Mesenchymal stem cell (in vitro differentiated cells and primary cell): ENCODE measurements at regions not wholly inside any gene's neighbourhood (a gene's known extent, or its start where the extent isn't known, plus 50 kb on each side); places are given as distances from the start of the nearest gene placed in this dataset.
A peak's percentile ranks its signal among the peaks of the same experiment; 100 is the strongest.

Experiments used
- DNase-seq: peaks from one replicate; pipeline ENCODE4 v3.0.0-alpha.2; 2013
- H2AFZ ChIP-seq: one replicate; pipeline ENCODE4 v1.6.1; 2013; ENCODE audit warnings: low read depth, mild to moderate bottlenecking, control low read depth, inconsistent platforms, low read length, moderate library complexity
- H2AK5ac ChIP-seq: 2 replicates; pipeline ENCODE4 v1.6.1; 2013; ENCODE audit warnings: low read length, moderate library complexity, mild to moderate bottlenecking, inconsistent platforms; ENCODE audit not compliant: severe bottlenecking
- H2BK120ac ChIP-seq: one replicate; pipeline ENCODE4 v1.6.1; 2013; ENCODE audit warnings: low read depth, mild to moderate bottlenecking, inconsistent platforms, low read length, moderate library complexity
- H2BK12ac ChIP-seq, 2 experiments: one replicate each; pipeline ENCODE4 v1.6.1; 2013; ENCODE audit warnings: inconsistent platforms in 2 of 2, low read length in 2 of 2, mild to moderate bottlenecking in 2 of 2, moderate library complexity in 2 of 2, control low read depth in 1 of 2
- H2BK15ac ChIP-seq: one replicate; pipeline ENCODE4 v1.6.1; 2013; ENCODE audit warnings: mild to moderate bottlenecking, low read depth, inconsistent platforms; ENCODE audit not compliant: poor library complexity, severe bottlenecking
- H2BK5ac ChIP-seq: 2 replicates; pipeline ENCODE4 v1.6.1; 2013; ENCODE audit warnings: low read depth, mild to moderate bottlenecking, low read length, control low read depth, inconsistent platforms; ENCODE audit not compliant: poor library complexity, severe bottlenecking
- H3K14ac ChIP-seq, 2 experiments: one replicate each; pipeline ENCODE4 v1.6.1; 2013; ENCODE audit warnings: inconsistent platforms in 2 of 2, low read length in 2 of 2, control low read depth in 1 of 2, mild to moderate bottlenecking in 1 of 2, moderate library complexity in 1 of 2
- H3K18ac ChIP-seq, 2 experiments: one replicate each; pipeline ENCODE4 v1.6.1; 2013; ENCODE audit warnings: inconsistent platforms in 2 of 2, low read length in 2 of 2, control low read depth in 1 of 2, low read depth in 1 of 2, mild to moderate bottlenecking in 1 of 2
- H3K23ac ChIP-seq, 2 experiments: one replicate each; pipeline ENCODE4 v1.6.1; 2013; ENCODE audit warnings: inconsistent platforms in 2 of 2, low read length in 2 of 2, mild to moderate bottlenecking in 2 of 2, moderate library complexity in 2 of 2, control low read depth in 1 of 2
- H3K27ac ChIP-seq: 2 replicates; pipeline ENCODE4 v1.5.1; 2013; ENCODE audit warnings: mild to moderate bottlenecking, moderate library complexity, low read length, control low read depth, inconsistent platforms; ENCODE audit not compliant: poor library complexity, severe bottlenecking
- H3K27me3 ChIP-seq, 2 experiments: 2 replicates each; pipeline versions ENCODE4 v1.6.1 to v1.7.0; 2013; ENCODE audit warnings: low read length in 2 of 2, mild to moderate bottlenecking in 2 of 2, moderate library complexity in 2 of 2, control low read depth in 1 of 2, inconsistent platforms in 1 of 2; ENCODE audit not compliant: control insufficient read depth in 1 of 2, insufficient read depth in 1 of 2
- H3K36me3 ChIP-seq, 2 experiments: 2 replicates each; pipeline versions ENCODE4 v1.6.1 to v1.7.0; 2013; ENCODE audit warnings: low read length in 2 of 2, control low read depth in 1 of 2, inconsistent platforms in 1 of 2, low read depth in 1 of 2, mild to moderate bottlenecking in 1 of 2; ENCODE audit not compliant: insufficient read depth in 2 of 2, control insufficient read depth in 1 of 2
- H3K4ac ChIP-seq, 2 experiments: one replicate each; pipeline ENCODE4 v1.6.1; 2013; ENCODE audit warnings: inconsistent platforms in 2 of 2, low read length in 2 of 2, mild to moderate bottlenecking in 2 of 2, moderate library complexity in 2 of 2, control low read depth in 1 of 2, low read depth in 1 of 2
- H3K4me1 ChIP-seq: 2 replicates; pipeline ENCODE4 v1.6.1; 2013; ENCODE audit warnings: low read depth, low read length, control low read depth; ENCODE audit not compliant: control insufficient read depth, insufficient read depth
- H3K4me2 ChIP-seq: 2 replicates; pipeline ENCODE4 v1.6.1; 2013; ENCODE audit warnings: low read length, mild to moderate bottlenecking, inconsistent platforms; ENCODE audit not compliant: poor library complexity, severe bottlenecking
- H3K4me3 ChIP-seq, 2 experiments: 2 replicates each; pipeline versions ENCODE4 v1.5.1 to v1.7.0; 2013; ENCODE audit warnings: low read length in 2 of 2, mild to moderate bottlenecking in 2 of 2, control low read depth in 1 of 2, low read depth in 1 of 2; ENCODE audit not compliant: insufficient read depth in 1 of 2
- H3K79me1 ChIP-seq: replicated peaks from 2 replicates; pipeline ENCODE4 v1.6.1; 2013; ENCODE audit warnings: mild to moderate bottlenecking, control low read depth, low read length, inconsistent platforms; ENCODE audit not compliant: poor library complexity, severe bottlenecking
- H3K9ac ChIP-seq: 2 replicates; pipeline ENCODE4 v1.7.0; 2013; ENCODE audit warnings: mild to moderate bottlenecking, low read length, moderate library complexity
- H3K9me3 ChIP-seq: 2 replicates; pipeline ENCODE4 v1.7.0; 2013; ENCODE audit warnings: mild to moderate bottlenecking, low read length; ENCODE audit not compliant: control insufficient read depth
- H4K8ac ChIP-seq: one replicate; pipeline ENCODE4 v1.6.1; 2013; ENCODE audit warnings: inconsistent platforms, mild to moderate bottlenecking, low read length, moderate library complexity
- H4K91ac ChIP-seq: one replicate; pipeline ENCODE4 v1.6.1; 2013; ENCODE audit warnings: mild to moderate bottlenecking, low read length, inconsistent platforms
- WGBS: methylation state at CpG from one replicate; pipeline ENCODE4 v1.1.7; 2013; ENCODE audit warnings: mixed read lengths; 5-methylcytosine and 5-hydroxymethylcytosine counted together

DNA sequence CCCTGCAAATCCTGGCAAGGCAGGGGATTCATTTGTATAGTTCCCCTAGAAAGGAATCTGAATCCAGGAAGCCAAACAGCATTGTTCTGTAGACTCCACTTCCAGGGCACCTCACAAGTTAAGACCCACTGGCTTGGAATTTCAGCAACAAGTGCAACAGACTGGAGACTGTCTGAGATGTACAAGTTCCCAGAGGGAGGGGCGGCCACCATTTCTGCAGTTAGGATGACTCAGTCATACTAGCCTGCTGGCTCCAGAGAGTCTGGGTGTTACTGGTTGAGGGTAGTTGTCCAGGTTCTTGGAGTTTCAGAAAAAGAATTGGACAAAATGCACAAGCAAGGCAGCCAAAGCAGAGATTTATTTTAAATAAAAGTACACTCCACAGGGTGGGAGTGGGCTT lies 384.2 kb downstream of the DSC3 start:
- Histone ChIP-seq H2AFZ (no peak overlapping the region), H3K9me3 (peaks cover 15% of the 10 kb centered on the region), H3K9ac (no peak overlapping the region), H3K4me2 (no peak overlapping the region), H2BK15ac (no peak overlapping the region), H3K14ac (no peak overlapping the region), H3K27me3 (no peaks in the 10 kb centered on the region), H3K79me1 (no peaks in the 10 kb centered on the region), H2BK5ac (no peak overlapping the region), H4K8ac (no peak overlapping the region), H3K4me3 (no peak overlapping the region), H2BK120ac (no peak overlapping the region), H3K18ac (no peak overlapping the region), H3K36me3 (no peaks in the 10 kb centered on the region), H2AK5ac (no peak overlapping the region), H2BK12ac (no peak overlapping the region), H3K4ac (no peak overlapping the region), H3K4me1 (no peaks in the 10 kb centered on the region), H3K27ac (no peak overlapping the region), H3K23ac (no peak overlapping the region), H4K91ac (no peak overlapping the region)
- 100% methylated on average over 1 of the region's 1 CpG for WGBS
- no peak for DNase-seq

DNA sequence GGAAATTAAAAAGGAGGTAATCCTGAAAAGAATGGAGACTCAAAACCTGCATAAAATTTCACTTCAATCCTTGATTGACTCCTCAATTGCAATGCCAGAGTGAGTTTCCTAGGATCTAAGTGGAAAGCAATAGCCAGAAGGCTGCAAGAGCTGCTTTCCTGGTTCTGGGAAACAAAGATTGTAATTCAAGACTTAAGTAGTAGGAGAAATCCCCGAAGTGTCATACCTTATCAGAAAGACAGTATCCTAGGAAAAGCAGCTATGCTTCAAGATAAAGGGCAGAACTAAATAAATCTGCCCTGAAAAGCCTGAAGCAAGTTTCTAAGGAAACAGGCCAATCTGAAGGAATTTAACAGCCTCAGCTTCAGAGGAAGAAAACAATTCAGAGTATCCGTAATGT lies 390.2 kb downstream of the DSC3 start:
- Histone ChIP-seq H3K27ac (no peak overlapping the region), H3K4me1 (no peaks in the 10 kb centered on the region), H2BK120ac (no peak overlapping the region), H3K14ac (no peak overlapping the region), H3K4ac (no peak overlapping the region), H3K36me3 (no peaks in the 10 kb centered on the region), H3K23ac (no peak overlapping the region), H3K9me3 (no peaks in the 10 kb centered on the region), H2AK5ac (no peak overlapping the region), H3K18ac (no peak overlapping the region), H3K27me3 (no peaks in the 10 kb centered on the region), H3K79me1 (no peaks in the 10 kb centered on the region), H2BK15ac (no peak overlapping the region), H4K91ac (no peak overlapping the region), H4K8ac (no peak overlapping the region), H3K9ac (no peak overlapping the region), H2BK12ac (no peak overlapping the region), H2BK5ac (no peak overlapping the region), H3K4me3 (no peak overlapping the region), H3K4me2 (no peak overlapping the region), H2AFZ (no peak overlapping the region)
- 33% methylated on average over 1 of the region's 2 CpGs for WGBS
- DNase-seq: peak; percentile 1

DNA sequence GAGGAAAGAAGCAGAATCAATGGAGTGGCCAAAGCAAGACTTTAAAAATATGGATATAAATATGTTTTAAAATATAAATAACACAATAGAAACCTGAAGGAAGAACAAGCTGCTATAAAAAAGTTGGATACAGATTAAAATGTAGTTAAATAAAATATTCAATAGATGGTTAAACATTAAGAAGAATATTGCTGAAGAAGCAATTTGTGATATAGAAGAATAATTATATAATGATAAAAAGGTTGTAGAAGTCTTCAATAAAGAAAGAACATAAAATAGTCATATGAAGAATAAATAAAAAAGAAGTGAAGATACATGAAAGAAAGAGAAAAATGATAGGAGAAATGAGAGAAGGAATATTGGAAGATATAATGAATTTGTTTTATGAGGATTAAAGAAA lies 392.0 kb downstream of the DSC3 start:
- no peak overlapping the region for H3K4me3 ChIP-seq

DNA sequence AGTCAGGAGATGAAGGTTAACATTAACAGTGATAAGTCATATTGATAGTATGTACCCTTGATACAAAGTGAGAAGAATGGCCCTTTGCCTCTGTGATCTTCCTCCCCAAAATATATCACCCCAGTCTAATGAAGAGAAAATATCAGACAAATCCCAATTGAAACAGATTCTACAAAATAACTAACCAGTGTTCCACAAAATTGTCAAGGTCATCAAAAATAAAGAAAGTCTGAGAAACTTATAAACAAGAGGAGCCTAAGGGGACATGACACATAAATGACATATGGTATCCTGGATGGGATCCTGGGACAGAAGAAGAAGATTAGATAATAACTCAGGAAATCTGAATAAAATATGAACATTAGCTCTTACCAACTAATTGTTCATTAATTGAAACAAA lies 398.4 kb downstream of the DSC3 start:
- Histone ChIP-seq H3K27me3 (no peaks in the 10 kb centered on the region), H3K4me3 (no peak overlapping the region)
- DNase-seq: no peak

More for the DNA sequence above, 392.0 kb downstream of the DSC3 start:
- H3K27ac ChIP-seq: no peak overlapping the region
- no peak overlapping the region for H2AFZ ChIP-seq
- H2BK120ac ChIP-seq: no peak overlapping the region
- no peak overlapping the region for H3K23ac ChIP-seq
- H4K8ac ChIP-seq: no peak overlapping the region
- no peak for DNase-seq
- H3K4me1 ChIP-seq: no peaks in the 10 kb centered on the region
- H3K4ac ChIP-seq: no peak overlapping the region
- H3K27me3 ChIP-seq: no peaks in the 10 kb centered on the region
- H2AK5ac ChIP-seq: no peak overlapping the region
- no peak overlapping the region for H3K9ac ChIP-seq
- H3K18ac ChIP-seq: no peak overlapping the region
- H3K9me3 ChIP-seq: no peaks in the 10 kb centered on the region
- H2BK15ac ChIP-seq: no peak overlapping the region
- H4K91ac ChIP-seq: no peak overlapping the region
- H3K4me2 ChIP-seq: no peak overlapping the region
- H2BK5ac ChIP-seq: no peak overlapping the region
- H3K79me1 ChIP-seq: no peaks in the 10 kb centered on the region
- no peak overlapping the region for H2BK12ac ChIP-seq
- no peak overlapping the region for H3K14ac ChIP-seq
- no peaks in the 10 kb centered on the region for H3K36me3 ChIP-seq

More for the DNA sequence above, 398.4 kb downstream of the DSC3 start:
- no peak overlapping the region for H2AK5ac ChIP-seq
- H3K36me3 ChIP-seq: no peaks in the 10 kb centered on the region
- H3K4me1 ChIP-seq: no peaks in the 10 kb centered on the region
- H3K9ac ChIP-seq: no peak overlapping the region
- H2BK5ac ChIP-seq: no peak overlapping the region
- no peaks in the 10 kb centered on the region for H3K9me3 ChIP-seq
- no peak overlapping the region for H2AFZ ChIP-seq
- no peak overlapping the region for H3K14ac ChIP-seq
- no peak overlapping the region for H3K18ac ChIP-seq
- no peak overlapping the region for H3K4me2 ChIP-seq
- no peak overlapping the region for H2BK12ac ChIP-seq
- no peak overlapping the region for H2BK120ac ChIP-seq
- H3K4ac ChIP-seq: no peak overlapping the region
- H4K91ac ChIP-seq: no peak overlapping the region
- no peaks in the 10 kb centered on the region for H3K79me1 ChIP-seq
- H4K8ac ChIP-seq: no peak overlapping the region
- no peak overlapping the region for H3K27ac ChIP-seq
- H2BK15ac ChIP-seq: no peak overlapping the region
- H3K23ac ChIP-seq: no peak overlapping the region
